OCI-LY7 (cell line): ENCODE measurements at regions not wholly inside any gene's neighbourhood (a gene's known extent, or its start where the extent isn't known, plus 50 kb on each side); places are given as distances from the start of the nearest gene placed in this dataset.

Source experiments
- BruUV-seq: library from RNA; stranded (reverse); fragments of 400-500 nt; replicated peaks from 2 replicates; lab custom pipeline; 2021; lab: Mats Ljungman, UMichigan
- CTCF ChIA-PET: fragments of 300-600 bp; sonication (Branson Sonifier 250); formaldehyde crosslinking; loops from one replicate; lab custom pipeline; 2022; ENCODE audit warnings: antibody characterized with exemption; ENCODE audit not compliant: unreplicated experiment; lab: Charles Lee
- POLR2A ChIA-PET: fragments of 300-600 bp; sonication (Branson Sonifier 250); formaldehyde crosslinking; loops from one replicate; lab custom pipeline; 2022; ENCODE audit warnings: antibody characterized with exemption; lab: Charles Lee
- DNase-seq: peaks from one replicate; pipeline ENCODE4 v3.0.0-alpha.2; 2015; ENCODE audit warnings: low spot score
- H2AFZ ChIP-seq: fragments of 200-600 bp; sonication (generic), shearing (Covaris generic); 2 replicates; pipeline ENCODE4 v1.6.1; 2014; ENCODE audit warnings: mild to moderate bottlenecking, antibody characterized with exemption, low read length, moderate library complexity
- H3K27ac ChIP-seq: fragments of 200-600 bp; sonication (generic); 2 replicates; pipeline ENCODE4 v1.5.1; 2014; ENCODE audit warnings: mixed run types, low read depth, mild to moderate bottlenecking, moderate library complexity, low read length, inconsistent platforms; ENCODE audit not compliant: poor library complexity, severe bottlenecking
- H3K36me3 ChIP-seq: fragments of 200-600 bp; sonication (generic); 2 replicates; pipeline ENCODE4 v1.6.1; 2014; ENCODE audit warnings: mild to moderate bottlenecking, antibody characterized with exemption, low read length, moderate library complexity, mixed read lengths; ENCODE audit not compliant: insufficient read depth
- H3K4me1 ChIP-seq: fragments of 200-600 bp; sonication (generic); 2 replicates; pipeline ENCODE4 v1.5.1; 2014; ENCODE audit warnings: mild to moderate bottlenecking, low read length; ENCODE audit not compliant: insufficient read depth, poor library complexity, severe bottlenecking
- H3K4me2 ChIP-seq: fragments of 200-600 bp; sonication (generic); 2 replicates; pipeline ENCODE4 v1.6.1; 2014; ENCODE audit warnings: mild to moderate bottlenecking, low read length
- H3K4me3 ChIP-seq: fragments of 200-600 bp; sonication (generic); 2 replicates; pipeline ENCODE4 v1.5.1; 2014; ENCODE audit warnings: mild to moderate bottlenecking, low read depth, low read length; ENCODE audit not compliant: poor library complexity, severe bottlenecking
- H3K79me2 ChIP-seq: fragments of 200-600 bp; sonication (generic); 2 replicates; pipeline ENCODE4 v1.6.1; 2016; ENCODE audit warnings: low read depth, mild to moderate bottlenecking, low read length, moderate library complexity, mixed read lengths; ENCODE audit not compliant: insufficient read depth
- H3K9me2 ChIP-seq: fragments of 200-600 bp; sonication (generic); 2 replicates; pipeline ENCODE4 v1.6.1; 2016; ENCODE audit warnings: mild to moderate bottlenecking, low read length, mixed read lengths; ENCODE audit not compliant: insufficient read depth
- H3K9me3 ChIP-seq: fragments of 200-600 bp; sonication (generic); 2 replicates; pipeline ENCODE4 v1.6.1; 2014; ENCODE audit warnings: mild to moderate bottlenecking, mixed run types, low read length, mixed read lengths
- H4K20me1 ChIP-seq: fragments of 200-600 bp; sonication (generic); 2 replicates; pipeline ENCODE4 v1.6.1; 2014; ENCODE audit warnings: mild to moderate bottlenecking, antibody characterized with exemption, low read length, moderate library complexity, mixed read lengths; ENCODE audit not compliant: insufficient read depth
- CTCF ChIP-seq: fragments of 200-600 bp; sonication (generic); conservative IDR thresholded peaks from 2 replicates; pipeline ENCODE4 v1.5.1; 2014; ENCODE audit warnings: mild to moderate bottlenecking, antibody characterized with exemption, low read length, moderate library complexity, mixed read lengths
- EZH2phosphoT487 ChIP-seq: fragments of 200-600 bp; sonication (generic); IDR thresholded peaks from 2 replicates; pipeline ENCODE4 v1.6.1; 2018; ENCODE audit warnings: low read depth, borderline replicate concordance, mild to moderate bottlenecking, mixed run types, antibody characterized with exemption, low read length, moderate library complexity, mixed read lengths
- intact Hi-C: fragments of 100-400 bp; cut with micrococcal nuclease; formaldehyde crosslinking; loops from one replicate; pipeline ENCODE4 v1.10.0; 2022; ENCODE audit not compliant: unreplicated experiment

GRCh38 chr10:31656851-31657433 is 271.7 kb downstream of the ARHGAP12 start:
- no peak for TF ChIP-seq EZH2phosphoT487
- no peak for TF ChIP-seq CTCF
- Histone ChIP-seq H3K9me3 (no peaks in the 10 kb centered on the region), H3K9me2 (0 out of 2 replicates have a peak, but pooled peaks cover 3% of the 10 kb centered on the region), H4K20me1 (no peaks in the 10 kb centered on the region), H3K4me1 (no peaks in the 10 kb centered on the region), H3K4me3 (no peak overlapping the region), H3K79me2 (no peaks in the 10 kb centered on the region), H3K4me2 (no peak overlapping the region), H3K36me3 (no peaks in the 10 kb centered on the region), H3K27ac (no peak overlapping the region), H2AFZ (no peak overlapping the region)
- ChIA-PET CTCF (no interaction called here), POLR2A (no interaction called here)
- DNase-seq, result no peak
- intact Hi-C loops, result no loop called here
- BruUV-seq, result no TSS peak

GRCh38 chr10:31652038-31652437 is 276.6 kb downstream of the ARHGAP12 start:
- H3K79me2 ChIP-seq, result no peaks in the 10 kb centered on the region
- ChIA-PET POLR2A (no interaction called here), CTCF (no interaction called here)
- no peaks in the 10 kb centered on the region for H3K9me3 ChIP-seq
- no peaks in the 10 kb centered on the region for H3K4me1 ChIP-seq
- H3K36me3 ChIP-seq, result no peaks in the 10 kb centered on the region
- H3K4me2 ChIP-seq, result no peak overlapping the region
- intact Hi-C loops, result no loop called here
- DNase-seq, result no peak
- no TSS peak for BruUV-seq
- no peaks in the 10 kb centered on the region for H4K20me1 ChIP-seq
- 0 out of 2 replicates have a peak, but pooled peaks cover 3% of the 10 kb centered on the region for H3K9me2 ChIP-seq
- H2AFZ ChIP-seq, result no peak overlapping the region
- no peak for TF ChIP-seq CTCF
- TF ChIP-seq EZH2phosphoT487, result no peak
- no peak overlapping the region for H3K4me3 ChIP-seq
- H3K27ac ChIP-seq, result no peak overlapping the region

- Histone ChIP-seq H3K9me2 (0 out of 2 replicates have a peak, but pooled peaks cover 3% of the 10 kb centered on the region), H3K4me2 (no peak overlapping the region), H4K20me1 (no peaks in the 10 kb centered on the region), H3K4me3 (no peak overlapping the region), H3K4me1 (no peaks in the 10 kb centered on the region), H3K27ac (no peak overlapping the region), H3K79me2 (no peaks in the 10 kb centered on the region), H3K36me3 (no peaks in the 10 kb centered on the region), H2AFZ (no peak overlapping the region), H3K9me3 (no peaks in the 10 kb centered on the region)
- BruUV-seq, result no TSS peak
- intact Hi-C loops, result no loop called here
- no peak for DNase-seq
- POLR2A ChIA-PET, result no interaction called here
- CTCF ChIA-PET, result no interaction called here
- TF ChIP-seq EZH2phosphoT487, result no peak
- TF ChIP-seq CTCF, result no peak
Measured at GRCh38 chr10:31650010-31650409, 278.6 kb downstream of the ARHGAP12 start.
